ENCODE measurements at regions not wholly inside any gene's neighbourhood (a gene's known extent, or its start where the extent isn't known, plus 50 kb on each side); places are given as distances from the start of the nearest gene placed in this dataset.
"Not testable (repeated sequence)": the region's sequence is repeated elsewhere in the genome, so short reads cannot be mapped to it uniquely, and the experiment has no call there.

DNA sequence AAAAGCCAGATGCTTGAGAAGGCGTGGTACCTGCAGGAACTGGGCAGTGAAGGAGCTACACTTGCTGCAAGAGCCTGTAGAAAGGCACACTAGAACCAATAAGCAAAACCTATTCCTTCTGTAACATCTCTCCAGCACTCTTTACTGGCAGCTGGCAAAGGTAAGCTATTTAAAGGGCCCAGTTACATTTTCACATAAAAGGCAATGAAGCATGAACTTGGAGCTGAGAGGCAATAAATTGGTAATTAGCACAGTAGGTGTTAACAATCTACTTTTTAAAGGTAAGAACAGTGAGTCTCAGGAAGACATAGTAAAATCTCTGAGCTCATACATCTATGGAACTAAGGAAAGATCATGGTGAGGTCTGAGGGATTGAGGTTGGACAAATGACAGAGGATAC, 167.1 kb upstream of the OLFM3 start:
- no peak overlapping the region for H3K4me3 Mint-ChIP-seq
- no peaks in the 10 kb centered on the region for H3K4me1 Mint-ChIP-seq
- DNase-seq: no peak
- intact Hi-C loops (cut with DNase I, micrococcal nuclease): no loop called here
- H3K9me3 Mint-ChIP-seq (ENCODE audit: low read depth): no peaks in the 10 kb centered on the region
- H3K36me3 Mint-ChIP-seq (ENCODE audit: low read depth): no peaks in the 10 kb centered on the region
- no peak for ATAC-seq
- H3K27ac Mint-ChIP-seq: no peak overlapping the region
- CTCF ChIA-PET: interaction anchor here (1.2 kb wide), 1 partner anchor 12 kb away, joined by 5 read pairs; no protein-coding TSS in a partner anchor
- POLR2A ChIA-PET: no interaction called here
- no peaks in the 10 kb centered on the region for H3K27me3 Mint-ChIP-seq

GRCh38 chr1:102151242-102151641, 154.5 kb upstream of the OLFM3 start:
- no peaks in the 10 kb centered on the region for H3K9me3 Mint-ChIP-seq (ENCODE audit: low read depth)
- no peaks in the 10 kb centered on the region for H3K4me1 Mint-ChIP-seq
- H3K4me3 Mint-ChIP-seq: no peak overlapping the region
- intact Hi-C loops (cut with DNase I, micrococcal nuclease): no loop called here
- ATAC-seq (no peak), DNase-seq (no peak)
- ChIA-PET POLR2A (no interaction called here), CTCF (no interaction called here)
- no peaks in the 10 kb centered on the region for H3K36me3 Mint-ChIP-seq (ENCODE audit: low read depth)
- H3K27ac Mint-ChIP-seq: no peak overlapping the region
- H3K27me3 Mint-ChIP-seq: no peaks in the 10 kb centered on the region

DNA sequence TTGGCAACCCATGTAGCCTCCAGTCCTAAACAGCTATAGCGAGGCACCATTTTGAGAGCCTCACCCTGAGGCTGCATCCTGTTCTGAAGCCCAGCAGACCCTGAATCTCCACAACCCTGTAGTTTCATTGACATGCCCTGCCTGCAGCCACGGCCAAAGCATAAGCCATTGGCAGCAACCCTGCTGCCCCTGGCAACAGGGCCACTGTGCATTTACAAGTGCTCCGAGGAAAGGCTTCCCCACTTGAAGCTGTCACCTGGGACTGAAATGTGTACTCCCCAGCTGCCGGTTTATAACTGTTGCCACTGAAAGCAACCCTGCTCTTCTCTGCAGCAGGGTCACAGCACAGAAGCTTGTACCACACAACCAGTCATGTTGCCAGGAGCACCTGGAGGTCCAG, 124.2 kb upstream of the OLFM3 start:
- intact Hi-C loops (cut with DNase I, micrococcal nuclease): no loop called here
- CTCF ChIA-PET: no interaction called here
- Mint-ChIP-seq H3K4me1 (no peaks in the 10 kb centered on the region), H3K27me3 (no peaks in the 10 kb centered on the region), H3K27ac (no peak overlapping the region), H3K36me3 (ENCODE audit: low read depth) (no peaks in the 10 kb centered on the region), H3K9me3 (ENCODE audit: low read depth) (no peaks in the 10 kb centered on the region), H3K4me3 (no peak overlapping the region)
- POLR2A ChIA-PET: no interaction called here
- no peak for ATAC-seq
- DNase-seq: no peak

GRCh38 chr1:102118150-102118549, 121.4 kb upstream of the OLFM3 start:
- Mint-ChIP-seq H3K4me3 (no peak overlapping the region), H3K9me3 (ENCODE audit: low read depth) (no peaks in the 10 kb centered on the region), H3K4me1 (no peaks in the 10 kb centered on the region), H3K27me3 (no peaks in the 10 kb centered on the region), H3K27ac (no peak overlapping the region), H3K36me3 (ENCODE audit: low read depth) (no peaks in the 10 kb centered on the region)
- ChIA-PET POLR2A (no interaction called here), CTCF (no interaction called here)
- DNase-seq (no peak), ATAC-seq (no peak)
- intact Hi-C loops (cut with DNase I, micrococcal nuclease): no loop called here

GRCh38 chr1:102110586-102110985, 113.9 kb upstream of the OLFM3 start:
- H3K9me3 Mint-ChIP-seq (ENCODE audit: low read depth): peaks cover 3% of the 10 kb centered on the region

DNA sequence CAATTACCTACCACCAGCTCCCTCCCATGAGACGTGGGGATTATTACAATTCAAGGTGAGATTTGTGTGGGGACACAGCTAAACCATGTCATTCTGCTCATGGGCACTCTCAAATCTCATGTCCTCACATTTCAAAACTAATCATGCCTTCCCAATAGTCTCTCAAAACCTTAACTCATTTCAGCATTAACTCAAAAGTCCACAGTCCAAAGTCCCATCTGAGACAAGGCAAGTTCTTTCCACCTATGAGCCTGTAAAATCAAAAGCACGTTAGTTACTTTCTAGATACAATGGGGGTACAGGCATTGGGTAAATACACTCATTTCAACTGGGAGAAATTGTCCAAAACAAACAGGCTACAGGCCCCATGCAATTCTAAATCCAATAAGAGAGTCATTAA, 112.8 kb upstream of the OLFM3 start:
- H3K27me3 Mint-ChIP-seq, POLR2A ChIA-PET: not testable (repeated sequence)

More at GRCh38 chr1:102110586-102110985, 113.9 kb upstream of the OLFM3 start:
- DNase-seq (no peak), ATAC-seq (no peak)
- intact Hi-C loops (cut with DNase I, micrococcal nuclease): no loop called here
- Mint-ChIP-seq H3K4me3 (no peak overlapping the region), H3K36me3 (ENCODE audit: low read depth) (no peaks in the 10 kb centered on the region), H3K4me1 (no peaks in the 10 kb centered on the region), H3K27ac (no peak overlapping the region), H3K27me3 (no peaks in the 10 kb centered on the region)
- ChIA-PET POLR2A (no interaction called here), CTCF (no interaction called here)

GRCh38 chr1:102107441-102107840, 110.7 kb upstream of the OLFM3 start:
- ATAC-seq (no peak), DNase-seq (no peak)
- no peaks in the 10 kb centered on the region for H3K36me3 Mint-ChIP-seq (ENCODE audit: low read depth)
- ChIA-PET POLR2A (no interaction called here), CTCF (no interaction called here)
- H3K4me1 Mint-ChIP-seq: no peaks in the 10 kb centered on the region
- peaks cover 3% of the 10 kb centered on the region for H3K9me3 Mint-ChIP-seq (ENCODE audit: low read depth)
- no peak overlapping the region for H3K27ac Mint-ChIP-seq
- no peaks in the 10 kb centered on the region for H3K27me3 Mint-ChIP-seq
- intact Hi-C loops (cut with DNase I, micrococcal nuclease): no loop called here
- H3K4me3 Mint-ChIP-seq: no peak overlapping the region

More for the DNA sequence above, 112.8 kb upstream of the OLFM3 start:
- H3K9me3 Mint-ChIP-seq (ENCODE audit: low read depth); H3K4me3 Mint-ChIP-seq; ATAC-seq; H3K36me3 Mint-ChIP-seq (ENCODE audit: low read depth); H3K27ac Mint-ChIP-seq; DNase-seq; H3K4me1 Mint-ChIP-seq; intact Hi-C loops (cut with DNase I, micrococcal nuclease); CTCF ChIA-PET: not testable (repeated sequence)

DNA sequence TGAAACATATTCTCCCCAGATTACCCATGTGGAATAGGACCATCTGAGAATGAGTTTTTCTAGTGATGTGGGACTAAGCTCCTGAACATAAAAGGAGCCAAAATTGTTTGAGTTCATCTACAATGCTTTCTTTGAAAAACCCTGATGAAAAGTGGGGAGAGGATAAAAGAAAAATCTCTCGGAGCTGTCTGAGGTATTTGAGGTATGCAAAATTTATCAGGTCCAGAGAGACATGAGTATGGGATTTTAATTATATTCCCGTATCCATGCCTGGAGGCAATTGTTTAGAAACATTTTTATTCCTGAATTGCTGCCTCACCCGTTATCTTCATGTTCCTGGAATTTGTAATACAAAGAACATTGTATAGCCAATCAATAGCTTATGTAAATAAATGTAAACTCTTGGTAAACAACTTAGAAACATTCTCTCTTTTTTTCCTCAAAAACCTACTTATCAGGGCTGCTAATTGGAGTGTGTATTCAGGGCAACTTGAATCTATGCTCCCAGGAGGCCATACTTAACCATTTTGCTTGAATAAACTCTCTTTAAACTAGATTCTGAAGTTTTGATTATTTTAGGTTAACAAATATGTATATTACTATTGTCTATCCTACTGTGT, 109.3 kb upstream of the OLFM3 start:
- CTCF ChIA-PET: no interaction called here
- Mint-ChIP-seq H3K27ac (no peak overlapping the region), H3K4me3 (no peak overlapping the region), H3K36me3 (ENCODE audit: low read depth) (no peaks in the 10 kb centered on the region), H3K27me3 (no peaks in the 10 kb centered on the region), H3K9me3 (ENCODE audit: low read depth) (peaks cover 3% of the 10 kb centered on the region), H3K4me1 (no peaks in the 10 kb centered on the region)
- POLR2A ChIA-PET: no interaction called here
- intact Hi-C loops (cut with DNase I, micrococcal nuclease): no loop called here
- DNase-seq: no peak
- ATAC-seq: no peak

- H3K36me3 Mint-ChIP-seq (ENCODE audit: low read depth): no peaks in the 10 kb centered on the region
- ATAC-seq: no peak
These were observed 106.9 kb upstream of the OLFM3 start for GRCh38 chr1:102103646-102104045.

DNA sequence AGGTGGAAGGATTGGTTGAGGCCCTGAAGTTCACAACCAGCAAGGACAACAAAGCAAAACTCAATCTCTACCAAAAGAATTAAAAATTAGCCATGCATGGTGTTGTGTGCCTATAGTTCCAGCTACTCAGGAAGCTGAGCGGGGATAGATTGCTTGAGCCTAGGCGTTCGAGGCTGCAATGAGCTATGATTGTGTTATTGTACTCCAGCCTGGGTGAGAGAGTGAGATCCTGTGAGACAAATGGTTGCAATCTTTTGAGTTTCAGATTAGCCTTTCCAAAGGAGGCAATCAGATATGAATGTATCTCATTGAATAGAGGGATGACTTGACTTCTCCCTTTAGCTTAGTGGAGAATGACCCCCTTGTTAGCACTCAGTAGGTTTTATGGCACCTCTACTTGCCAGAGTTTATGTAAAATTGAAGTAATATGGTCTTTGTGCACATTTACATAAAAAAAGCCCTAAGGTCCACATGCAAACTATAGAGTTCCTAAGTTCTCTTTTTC, 105.6 kb upstream of the OLFM3 start:
- no peaks in the 10 kb centered on the region for H3K36me3 Mint-ChIP-seq (ENCODE audit: low read depth)

More at GRCh38 chr1:102103646-102104045, 106.9 kb upstream of the OLFM3 start:
- H3K4me3 Mint-ChIP-seq: no peak overlapping the region
- ChIA-PET CTCF (no interaction called here), POLR2A (no interaction called here)
- intact Hi-C loops (cut with DNase I, micrococcal nuclease): no loop called here
- H3K4me1 Mint-ChIP-seq: no peaks in the 10 kb centered on the region
- no peak overlapping the region for H3K27ac Mint-ChIP-seq
- H3K9me3 Mint-ChIP-seq (ENCODE audit: low read depth): no peaks in the 10 kb centered on the region
- H3K27me3 Mint-ChIP-seq: no peaks in the 10 kb centered on the region
- no peak for DNase-seq

DNA sequence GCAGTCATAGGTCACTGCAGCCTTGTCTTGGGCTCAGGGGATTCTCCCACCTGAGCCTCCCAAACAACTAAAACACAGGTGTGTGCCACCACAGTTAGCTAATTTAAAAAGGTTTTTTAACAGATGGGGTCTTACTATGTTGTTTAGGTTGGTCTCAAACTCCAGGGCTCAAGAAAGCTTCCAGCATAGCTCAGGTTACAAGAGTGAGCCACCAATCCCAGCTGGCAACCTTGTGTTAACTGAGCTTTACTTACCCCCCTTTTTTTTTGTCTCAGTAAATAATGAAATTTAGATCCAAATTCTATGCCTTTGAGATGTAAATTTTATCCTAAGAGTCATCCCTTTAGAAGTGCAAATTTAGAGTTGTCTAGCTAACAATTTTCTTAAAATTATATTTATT, 103.9 kb upstream of the OLFM3 start:
- Mint-ChIP-seq H3K27ac (no peak overlapping the region), H3K4me3 (no peak overlapping the region), H3K36me3 (ENCODE audit: low read depth) (no peaks in the 10 kb centered on the region), H3K4me1 (no peaks in the 10 kb centered on the region), H3K9me3 (ENCODE audit: low read depth) (no peaks in the 10 kb centered on the region), H3K27me3 (no peaks in the 10 kb centered on the region)
- DNase-seq: no peak
- ChIA-PET CTCF (no interaction called here), POLR2A (interaction anchor here (0.7 kb wide), 1 partner anchor 571 kb away, joined by 3 read pairs; no protein-coding TSS in a partner anchor)
- intact Hi-C loops (cut with DNase I, micrococcal nuclease): no loop called here
- ATAC-seq: no peak

More for the DNA sequence above, 105.6 kb upstream of the OLFM3 start:
- Mint-ChIP-seq H3K4me3 (no peak overlapping the region), H3K9me3 (ENCODE audit: low read depth) (no peaks in the 10 kb centered on the region), H3K27ac (no peak overlapping the region), H3K4me1 (no peaks in the 10 kb centered on the region), H3K27me3 (no peaks in the 10 kb centered on the region)
- intact Hi-C loops (cut with DNase I, micrococcal nuclease): no loop called here
- DNase-seq (no peak), ATAC-seq (no peak)
- POLR2A ChIA-PET: no interaction called here
- CTCF ChIA-PET: no interaction called here

GRCh38 chr1:102099916-102100315, 103.2 kb upstream of the OLFM3 start:
- no peaks in the 10 kb centered on the region for H3K4me1 Mint-ChIP-seq

More at GRCh38 chr1:102099916-102100315, 103.2 kb upstream of the OLFM3 start:
- intact Hi-C loops (cut with DNase I, micrococcal nuclease): no loop called here
- ATAC-seq: no peak
- Mint-ChIP-seq H3K9me3 (ENCODE audit: low read depth) (no peaks in the 10 kb centered on the region), H3K27me3 (no peaks in the 10 kb centered on the region), H3K27ac (no peak overlapping the region), H3K4me3 (no peak overlapping the region), H3K36me3 (ENCODE audit: low read depth) (no peaks in the 10 kb centered on the region)
- POLR2A ChIA-PET: no interaction called here
- CTCF ChIA-PET: no interaction called here
- no peak for DNase-seq
